Endometrium (tissue), 2 donors: ENCODE measurements at regions not wholly inside any gene's neighbourhood (a gene's known extent, or its start where the extent isn't known, plus 50 kb on each side); places are given as distances from the start of the nearest gene placed in this dataset.
"Not testable (repeated sequence)": the region's sequence is repeated elsewhere in the genome, so short reads cannot be mapped to it uniquely, and the experiment has no call there.

Experiments
- FAIRE-seq: peaks from 2 replicates; lab custom pipeline; 2012; peaks lifted over from hg19 to GRCh38; lab: Jason Lieb, UNC
- donor health status: control.
- donor health status: control.

- FAIRE-seq, result no peak
Observed at GRCh38 chr13:87094646-87095045, 576.5 kb upstream of the SLITRK5 start.

DNA sequence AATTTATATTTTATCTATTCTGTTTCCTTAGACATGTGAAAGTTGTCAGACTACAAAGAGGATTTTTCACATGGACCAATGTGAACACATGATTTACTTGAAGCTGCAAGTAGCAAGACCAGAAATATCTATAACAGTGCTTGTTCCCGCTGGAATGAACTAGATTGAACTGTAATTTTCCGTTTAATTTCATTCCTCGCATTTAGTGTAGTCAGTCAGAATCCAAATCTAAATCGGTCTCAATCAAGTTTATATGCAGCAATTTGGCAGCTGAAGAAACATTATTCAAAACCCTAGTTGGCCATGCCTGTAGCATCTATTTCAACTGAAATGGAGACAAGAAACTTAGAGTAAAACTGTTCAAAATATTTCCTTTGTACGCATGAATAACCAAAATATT lies 570.7 kb upstream of the SLITRK5 start:
- FAIRE-seq, result no peak

DNA sequence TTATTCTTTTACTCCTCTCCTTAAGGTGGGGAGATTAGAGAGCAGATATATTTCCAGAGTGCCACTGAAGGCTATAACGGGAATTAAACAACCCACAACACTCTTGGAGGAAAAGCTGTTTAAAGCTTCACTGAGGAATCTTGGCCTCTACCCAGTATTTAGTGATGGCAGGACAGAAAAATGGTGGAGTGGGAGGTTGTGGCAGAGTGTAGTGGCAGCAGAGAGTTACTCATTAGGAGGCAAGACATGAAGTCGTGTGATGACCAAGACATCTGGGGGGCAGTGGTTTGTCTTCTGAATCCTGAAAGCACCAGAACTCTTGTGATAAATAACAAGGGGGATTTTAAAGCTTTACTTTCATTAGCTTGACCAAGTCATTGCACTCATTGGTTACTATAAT lies 563.5 kb upstream of the SLITRK5 start:
- no peak for FAIRE-seq

- peak; percentile 78 for FAIRE-seq
Observed at GRCh38 chr13:87120476-87120875, 550.7 kb upstream of the SLITRK5 start.

DNA sequence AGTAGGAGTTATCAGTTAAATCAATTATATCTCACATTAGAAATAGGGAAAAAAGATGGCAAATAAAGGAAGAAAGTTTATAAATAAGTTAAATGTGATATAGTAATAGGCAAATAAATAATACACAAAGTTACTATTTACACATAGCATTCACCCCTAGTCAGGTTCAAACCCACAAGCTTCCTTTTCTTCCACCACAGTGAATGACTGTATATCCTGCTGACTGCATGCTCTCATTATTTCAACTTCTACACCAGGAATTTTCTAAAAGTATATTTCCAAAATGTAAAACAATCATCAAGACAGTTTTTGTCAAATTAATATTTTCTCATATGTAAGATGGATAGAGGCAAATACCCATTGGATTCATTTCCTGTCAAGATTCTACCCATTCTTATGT lies 548.6 kb upstream of the SLITRK5 start:
- FAIRE-seq, result no peak

- FAIRE-seq, result no peak
Observed at GRCh38 chr13:87123987-87124784, 547.0 kb upstream of the SLITRK5 start.

GRCh38 chr13:87124785-87125074 lies 546.4 kb upstream of the SLITRK5 start:
- FAIRE-seq, result no peak

DNA sequence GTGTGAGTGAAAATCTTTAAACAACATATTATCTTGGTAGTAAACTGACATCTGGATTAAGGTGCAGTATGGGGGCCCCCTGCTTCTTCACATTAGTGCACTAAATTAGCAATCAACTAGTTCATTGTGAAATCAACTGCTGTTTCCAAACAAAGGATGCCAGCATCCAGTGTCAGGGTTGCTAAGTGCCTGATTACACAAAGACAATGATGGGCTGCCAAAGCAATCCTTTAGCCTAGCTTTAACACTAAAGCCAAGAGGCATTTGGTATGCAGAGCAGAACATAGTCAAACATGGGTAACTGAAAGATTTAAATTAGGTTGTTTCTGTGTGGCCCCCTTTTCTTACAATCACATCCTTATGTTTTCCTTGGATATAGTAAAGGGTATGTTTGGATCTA lies 543.1 kb upstream of the SLITRK5 start:
- no peak for FAIRE-seq

DNA sequence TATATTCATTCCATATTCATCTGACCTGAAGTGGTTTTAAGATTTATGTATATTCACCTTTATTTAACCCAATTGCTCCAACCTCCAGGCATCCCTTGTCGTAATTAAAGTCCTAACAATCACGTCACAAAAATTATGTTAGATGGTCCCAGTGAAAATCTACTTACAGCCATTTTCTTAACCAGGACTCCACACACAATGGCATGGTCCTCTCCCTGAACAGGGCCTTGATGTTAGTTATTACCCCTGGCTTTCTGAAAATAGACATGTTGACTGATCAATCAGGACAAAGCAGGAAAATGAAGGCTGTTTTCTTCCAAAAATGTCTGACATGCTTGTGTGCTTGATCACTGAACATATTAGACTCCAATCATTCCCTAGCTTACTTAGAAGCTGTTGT lies 542.7 kb upstream of the SLITRK5 start:
- no peak for FAIRE-seq

- FAIRE-seq, result no peak
Observed at GRCh38 chr13:87129602-87130300, 541.4 kb upstream of the SLITRK5 start.

- no peak for FAIRE-seq
Observed at GRCh38 chr13:87130423-87130822, 540.7 kb upstream of the SLITRK5 start.

- FAIRE-seq, result no peak
Observed at GRCh38 chr13:87131611-87132010, 539.6 kb upstream of the SLITRK5 start.

DNA sequence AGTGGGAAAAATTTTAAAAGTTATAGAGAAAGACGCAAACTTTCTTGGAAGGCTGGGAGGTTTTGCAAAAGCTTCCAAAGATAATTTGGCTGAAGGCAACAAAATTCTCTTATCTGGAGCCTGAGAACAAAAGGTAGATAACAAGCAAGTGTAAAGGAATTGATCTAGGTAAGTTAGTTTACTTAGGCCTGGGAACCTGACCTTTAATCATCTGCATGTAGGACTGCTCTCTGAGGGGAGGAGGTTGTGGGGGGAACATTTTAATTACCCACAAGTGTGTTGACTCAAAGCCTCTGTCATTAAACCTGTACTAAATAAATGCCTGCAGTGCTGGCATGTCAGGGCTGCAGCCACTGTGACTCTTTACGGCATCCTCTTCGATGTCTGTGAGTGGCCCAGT lies 532.3 kb upstream of the SLITRK5 start:
- FAIRE-seq, result no peak

DNA sequence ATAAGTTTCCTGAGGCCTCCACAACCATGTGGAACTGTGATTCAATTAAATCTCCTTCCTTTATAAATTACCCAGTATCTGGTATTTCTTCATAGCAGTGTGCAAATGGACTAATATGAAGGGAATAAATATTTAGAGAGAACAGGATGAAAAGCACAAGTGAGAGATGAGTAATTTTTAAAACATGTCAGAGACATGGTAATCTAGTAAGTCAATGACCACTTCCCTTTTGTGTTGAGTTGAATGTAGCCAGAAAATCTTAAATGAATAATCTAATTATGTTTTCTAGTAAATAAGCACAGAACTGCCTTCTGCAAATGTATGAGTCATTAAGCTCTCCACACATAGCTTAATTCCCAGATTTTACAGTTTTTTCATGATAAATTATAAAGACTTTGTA lies 524.1 kb upstream of the SLITRK5 start:
- no peak for FAIRE-seq

DNA sequence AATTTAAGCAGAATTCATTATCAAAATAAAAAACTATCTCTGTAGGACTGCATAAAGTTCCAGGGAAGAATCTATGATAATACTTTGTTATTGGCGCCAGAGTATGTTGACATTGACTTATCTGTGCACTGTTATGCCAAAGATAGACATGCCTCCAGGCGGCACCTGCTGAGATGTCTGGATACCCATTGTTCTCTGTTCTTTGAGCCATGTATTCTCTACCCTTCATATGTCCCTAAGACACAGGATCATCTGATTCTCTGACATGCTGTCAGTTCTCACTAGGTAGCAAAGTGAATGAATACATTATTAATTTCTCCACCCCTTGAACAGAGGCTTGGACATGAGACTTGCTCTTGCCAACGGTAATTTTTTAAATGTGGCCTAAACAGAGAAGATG lies 517.8 kb upstream of the SLITRK5 start:
- FAIRE-seq, result no peak

DNA sequence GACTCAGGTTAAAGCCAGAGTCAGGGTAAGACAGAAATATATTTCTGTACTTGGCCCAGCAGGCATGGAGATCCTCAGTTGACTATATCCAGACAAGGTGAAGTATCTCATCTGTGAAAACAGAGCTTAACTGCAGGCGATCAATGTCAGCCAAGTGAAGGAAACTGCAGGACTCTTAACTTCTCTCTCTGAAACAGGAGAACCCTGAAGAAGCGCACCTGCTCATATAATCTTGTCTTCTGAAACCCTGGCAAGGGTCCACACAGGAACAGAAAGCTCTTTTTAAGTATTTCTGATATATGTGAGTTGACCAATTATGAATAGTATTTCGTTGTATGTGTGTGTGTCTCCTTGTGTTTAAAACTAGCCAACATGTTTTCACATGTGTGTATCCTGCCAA lies 504.8 kb upstream of the SLITRK5 start:
- FAIRE-seq, result no peak

GRCh38 chr13:87168390-87168789 lies 502.8 kb upstream of the SLITRK5 start:
- no peak for FAIRE-seq

GRCh38 chr13:87169337-87169736 lies 501.8 kb upstream of the SLITRK5 start:
- FAIRE-seq, result no peak

GRCh38 chr13:87172166-87172835 lies 498.9 kb upstream of the SLITRK5 start:
- no peak for FAIRE-seq

DNA sequence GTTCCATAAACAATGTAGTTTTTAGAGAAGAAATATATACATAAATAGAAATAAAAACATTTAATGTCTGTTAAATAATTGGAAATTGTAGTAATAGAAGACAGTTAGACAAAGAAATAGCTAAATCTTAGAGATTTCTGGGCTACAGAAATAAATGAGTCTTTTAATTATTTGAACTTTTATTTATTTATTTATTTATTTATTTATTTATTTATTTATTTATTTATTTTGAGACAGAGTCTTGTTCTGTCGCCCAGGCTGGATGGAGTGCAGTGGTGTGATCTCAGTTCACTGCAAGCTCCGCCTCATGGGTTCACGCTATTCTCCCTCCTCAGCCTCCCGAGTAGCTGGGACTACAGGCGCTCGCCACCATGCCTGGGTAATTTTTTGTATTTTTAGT lies 486.0 kb upstream of the SLITRK5 start:
- not testable (repeated sequence) for FAIRE-seq

GRCh38 chr13:87186647-87187046 lies 484.5 kb upstream of the SLITRK5 start:
- not testable (repeated sequence) for FAIRE-seq

DNA sequence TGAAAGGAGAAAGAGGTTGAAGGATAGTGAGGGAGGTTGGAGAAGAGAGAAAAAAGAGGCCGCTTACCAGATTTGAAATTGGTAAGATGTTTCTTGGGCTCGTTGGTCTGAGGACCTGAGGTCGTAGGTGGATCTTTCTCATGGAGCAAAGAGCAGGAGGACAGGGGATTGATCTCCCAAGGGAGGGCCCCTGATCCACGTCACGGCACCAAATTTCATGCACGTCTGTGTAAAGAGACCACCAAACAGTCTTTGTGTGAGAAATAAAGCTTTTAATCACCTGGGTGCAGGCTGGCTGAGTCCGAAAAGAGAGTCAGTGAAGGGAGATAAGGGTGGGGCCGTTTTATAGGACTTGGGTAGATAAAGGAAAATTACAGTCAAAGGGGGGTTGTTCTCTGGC lies 479.7 kb upstream of the SLITRK5 start:
- not testable (repeated sequence) for FAIRE-seq

DNA sequence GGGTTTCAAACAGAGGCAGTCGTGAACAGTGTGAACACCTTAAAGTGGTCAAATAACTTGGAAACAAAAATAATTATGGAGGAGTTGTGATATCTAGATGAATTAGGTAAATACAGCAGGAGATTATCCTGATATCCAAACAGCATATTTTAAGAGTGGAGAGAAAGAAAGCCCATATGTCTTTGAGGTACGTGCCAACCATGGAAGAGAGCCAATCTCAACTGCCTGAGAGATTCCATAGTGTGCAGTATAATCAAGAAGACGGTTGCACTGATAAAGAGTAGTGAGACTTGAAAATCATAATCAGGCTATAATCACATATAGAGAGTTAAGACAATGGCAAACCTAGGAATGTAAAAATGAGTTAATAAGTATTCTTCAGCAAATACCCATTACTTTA lies 472.8 kb upstream of the SLITRK5 start:
- FAIRE-seq, result no peak

GRCh38 chr13:87206708-87207107 lies 464.5 kb upstream of the SLITRK5 start:
- FAIRE-seq, result no peak
